Gastroesophageal sphincter (tissue), 3 donors: ENCODE measurements at regions not wholly inside any gene's neighbourhood (a gene's known extent, or its start where the extent isn't known, plus 50 kb on each side); places are given as distances from the start of the nearest gene placed in this dataset.
"Not testable (repeated sequence)": the region's sequence is repeated elsewhere in the genome, so short reads cannot be mapped to it uniquely, and the experiment has no call there.

Experiments
- POLR2A ChIP-seq, 2 donors: fragments of 450-650 bp; IDR thresholded peaks; one replicate each; pipeline ENCODE4 v1.6.1; 2017; ENCODE audit warnings: antibody characterized with exemption in 2 of 2, mild to moderate bottlenecking in 2 of 2, moderate library complexity in 1 of 2
- TF ChIP-seq, protein P1 (sequence below), 4 experiments: fragments of 200-600 bp in 2 of 4; fragments of 450-650 bp in 2 of 4; sonication (generic) in 1 of 4; IDR thresholded peaks; one replicate each; pipeline ENCODE4 v1.5.1; 2017 to 2019; ENCODE audit warnings: antibody characterized with exemption in 4 of 4, mild to moderate bottlenecking in 2 of 4, moderate library complexity in 2 of 4

DNA sequence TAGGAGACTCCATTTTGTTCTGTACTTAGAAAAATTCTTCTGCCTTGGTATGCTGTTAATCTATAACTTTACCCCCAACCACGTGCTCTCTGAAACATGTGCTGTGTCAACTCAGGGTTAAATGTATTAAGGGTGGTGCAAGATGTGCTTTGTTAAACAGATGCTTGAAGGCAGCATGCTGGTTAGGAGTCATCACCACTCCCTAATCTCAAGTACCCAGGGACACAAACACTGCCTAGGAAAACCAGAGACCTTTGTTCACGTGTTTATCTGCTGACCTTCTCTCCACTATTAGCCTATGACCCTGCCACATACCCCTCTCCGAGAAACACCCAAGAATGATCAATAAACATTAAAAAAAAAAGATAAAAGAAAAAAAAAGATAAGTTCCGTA is 93.0 kb upstream of the ZNF519 start:
- TF ChIP-seq, protein P1, sequence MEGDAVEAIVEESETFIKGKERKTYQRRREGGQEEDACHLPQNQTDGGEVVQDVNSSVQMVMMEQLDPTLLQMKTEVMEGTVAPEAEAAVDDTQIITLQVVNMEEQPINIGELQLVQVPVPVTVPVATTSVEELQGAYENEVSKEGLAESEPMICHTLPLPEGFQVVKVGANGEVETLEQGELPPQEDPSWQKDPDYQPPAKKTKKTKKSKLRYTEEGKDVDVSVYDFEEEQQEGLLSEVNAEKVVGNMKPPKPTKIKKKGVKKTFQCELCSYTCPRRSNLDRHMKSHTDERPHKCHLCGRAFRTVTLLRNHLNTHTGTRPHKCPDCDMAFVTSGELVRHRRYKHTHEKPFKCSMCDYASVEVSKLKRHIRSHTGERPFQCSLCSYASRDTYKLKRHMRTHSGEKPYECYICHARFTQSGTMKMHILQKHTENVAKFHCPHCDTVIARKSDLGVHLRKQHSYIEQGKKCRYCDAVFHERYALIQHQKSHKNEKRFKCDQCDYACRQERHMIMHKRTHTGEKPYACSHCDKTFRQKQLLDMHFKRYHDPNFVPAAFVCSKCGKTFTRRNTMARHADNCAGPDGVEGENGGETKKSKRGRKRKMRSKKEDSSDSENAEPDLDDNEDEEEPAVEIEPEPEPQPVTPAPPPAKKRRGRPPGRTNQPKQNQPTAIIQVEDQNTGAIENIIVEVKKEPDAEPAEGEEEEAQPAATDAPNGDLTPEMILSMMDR (IDR thresholded peaks at IDR 0.05): not testable (repeated sequence)
- not testable (repeated sequence) for TF ChIP-seq POLR2A (IDR thresholded peaks at IDR 0.05)
